IPS-20b (cell line): ENCODE measurements at regions not wholly inside any gene's neighbourhood (a gene's known extent, or its start where the extent isn't known, plus 50 kb on each side); places are given as distances from the start of the nearest gene placed in this dataset.

Experiments used
- H3K27ac ChIP-seq: one replicate; pipeline ENCODE4 v1.5.1; 2013; ENCODE audit warnings: low read length
- H3K27me3 ChIP-seq: 2 replicates; pipeline ENCODE4 v1.6.1; 2013; ENCODE audit warnings: mild to moderate bottlenecking, low read length, inconsistent platforms; ENCODE audit not compliant: insufficient read depth
- H3K36me3 ChIP-seq: 2 replicates; pipeline ENCODE4 v1.6.1; 2013; ENCODE audit warnings: low read depth, mild to moderate bottlenecking, inconsistent platforms, low read length, moderate library complexity; ENCODE audit not compliant: insufficient read depth
- H3K4me1 ChIP-seq: 2 replicates; pipeline ENCODE4 v1.6.1; 2013; ENCODE audit warnings: mild to moderate bottlenecking, control low read depth, inconsistent platforms, low read length, moderate library complexity; ENCODE audit not compliant: insufficient read depth
- H3K4me3 ChIP-seq: 2 replicates; pipeline ENCODE4 v1.5.1; 2013; ENCODE audit warnings: mild to moderate bottlenecking, low read length, inconsistent platforms
- H3K9ac ChIP-seq: 2 replicates; pipeline ENCODE4 v1.6.1; 2013; ENCODE audit warnings: low read depth, mild to moderate bottlenecking, inconsistent platforms, low read length, moderate library complexity
- H3K9me3 ChIP-seq: 2 replicates; pipeline ENCODE4 v1.6.1; 2013; ENCODE audit warnings: mild to moderate bottlenecking, low read depth, low read length, inconsistent platforms; ENCODE audit not compliant: insufficient read depth

DNA sequence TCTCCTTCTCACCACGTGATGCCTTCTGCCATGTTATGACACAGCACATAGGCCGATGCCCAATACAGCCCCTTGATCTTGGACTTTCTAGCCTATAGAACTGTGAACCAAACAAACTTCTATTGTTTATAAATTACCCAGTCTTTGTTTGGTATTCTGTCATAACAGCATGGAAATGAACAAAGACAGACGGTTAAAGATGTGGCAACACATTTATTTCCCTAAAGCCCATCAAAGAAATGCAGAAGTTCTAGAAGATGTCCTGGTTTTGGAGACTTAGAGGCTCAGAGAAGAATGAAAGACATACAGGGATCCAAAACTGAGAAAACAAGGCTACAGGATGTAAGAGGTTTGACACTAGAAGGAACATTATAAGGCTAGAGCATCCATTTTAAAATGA, 600.8 kb upstream of the DAB2 start:
- H3K4me1 ChIP-seq = no peaks in the 10 kb centered on the region
- no peak overlapping the region for H3K27ac ChIP-seq
- H3K9ac ChIP-seq = no peak overlapping the region
- peaks cover 13% of the 10 kb centered on the region for H3K9me3 ChIP-seq
- H3K4me3 ChIP-seq = no peak overlapping the region
- H3K36me3 ChIP-seq = no peaks in the 10 kb centered on the region
- no peaks in the 10 kb centered on the region for H3K27me3 ChIP-seq

DNA sequence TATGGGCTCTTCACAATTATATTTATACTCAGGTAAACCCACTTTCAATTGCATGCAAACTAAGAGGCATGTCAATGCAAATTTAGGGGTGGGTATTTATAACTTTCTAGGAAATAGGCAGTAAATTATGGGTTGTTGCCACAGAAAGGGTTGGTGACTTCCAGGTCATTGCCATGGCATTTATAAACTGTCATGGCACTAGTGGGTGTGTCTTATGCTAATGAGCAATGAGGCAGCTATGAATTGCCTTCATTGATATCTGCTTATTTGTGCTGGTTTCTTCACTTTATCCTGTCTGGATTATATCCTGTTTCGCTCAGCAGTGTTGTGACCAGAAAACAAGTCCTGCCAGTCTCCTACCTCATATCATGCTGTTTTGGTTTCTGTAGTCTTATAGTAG, 597.3 kb upstream of the DAB2 start:
- no peak overlapping the region for H3K27ac ChIP-seq
- H3K9me3 ChIP-seq = peaks cover 13% of the 10 kb centered on the region
- no peaks in the 10 kb centered on the region for H3K4me1 ChIP-seq
- H3K27me3 ChIP-seq = no peaks in the 10 kb centered on the region
- no peaks in the 10 kb centered on the region for H3K36me3 ChIP-seq
- no peak overlapping the region for H3K9ac ChIP-seq
- H3K4me3 ChIP-seq = no peak overlapping the region

DNA sequence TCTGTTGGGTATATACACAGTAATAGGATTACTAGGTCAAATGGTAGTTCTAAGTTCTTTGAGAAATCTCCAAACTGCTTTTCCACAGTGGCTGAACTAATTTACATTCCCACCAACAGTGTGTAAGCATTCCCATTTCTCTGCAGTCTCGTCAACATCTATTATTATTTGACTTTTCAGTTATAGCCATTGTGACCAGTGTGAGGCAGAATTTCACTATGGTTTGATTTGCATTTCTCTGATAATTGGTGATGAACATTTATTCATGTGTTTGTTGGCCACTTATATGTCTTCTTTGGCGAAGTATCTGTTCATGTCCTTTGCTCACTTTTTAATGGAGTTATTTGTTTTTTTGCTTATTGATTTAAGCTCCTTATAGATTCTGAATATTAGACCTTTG, 596.2 kb upstream of the DAB2 start:
- Histone ChIP-seq H3K27ac (no peak overlapping the region), H3K4me3 (no peak overlapping the region), H3K36me3 (no peaks in the 10 kb centered on the region), H3K27me3 (no peaks in the 10 kb centered on the region), H3K4me1 (no peaks in the 10 kb centered on the region), H3K9me3 (peaks cover 13% of the 10 kb centered on the region), H3K9ac (no peak overlapping the region)

GRCh38 chr5:40017918-40018317, 593.1 kb upstream of the DAB2 start:
- no peaks in the 10 kb centered on the region for H3K27me3 ChIP-seq
- peaks cover 10% of the 10 kb centered on the region for H3K9me3 ChIP-seq
- H3K9ac ChIP-seq = no peak overlapping the region
- H3K36me3 ChIP-seq = no peaks in the 10 kb centered on the region
- H3K27ac ChIP-seq = no peak overlapping the region
- H3K4me1 ChIP-seq = no peaks in the 10 kb centered on the region
- no peak overlapping the region for H3K4me3 ChIP-seq

DNA sequence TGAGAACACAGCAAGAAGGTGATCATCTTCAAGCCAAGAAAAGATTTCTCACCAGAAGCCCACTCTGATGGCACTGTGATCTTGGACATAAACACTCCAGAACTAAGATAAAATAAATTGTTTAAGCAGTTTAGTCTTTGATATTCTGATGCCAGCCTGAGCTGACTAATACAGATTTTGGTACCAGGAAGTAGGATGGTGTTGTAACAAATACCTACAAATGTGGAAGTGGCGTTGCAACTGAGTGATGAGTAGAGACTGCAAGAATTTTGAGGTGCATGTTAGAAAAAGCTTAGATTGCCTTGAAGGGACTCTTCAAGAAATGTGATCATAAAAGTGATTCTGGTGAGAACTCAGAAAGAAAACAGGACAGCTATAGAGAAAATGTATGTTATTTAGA, 592.4 kb upstream of the DAB2 start:
- Histone ChIP-seq H3K9ac (no peak overlapping the region), H3K27ac (no peak overlapping the region), H3K9me3 (peaks cover 7% of the 10 kb centered on the region; the same call in 1 of the 2 replicates), H3K36me3 (no peaks in the 10 kb centered on the region), H3K27me3 (no peaks in the 10 kb centered on the region), H3K4me3 (no peak overlapping the region), H3K4me1 (no peaks in the 10 kb centered on the region)

DNA sequence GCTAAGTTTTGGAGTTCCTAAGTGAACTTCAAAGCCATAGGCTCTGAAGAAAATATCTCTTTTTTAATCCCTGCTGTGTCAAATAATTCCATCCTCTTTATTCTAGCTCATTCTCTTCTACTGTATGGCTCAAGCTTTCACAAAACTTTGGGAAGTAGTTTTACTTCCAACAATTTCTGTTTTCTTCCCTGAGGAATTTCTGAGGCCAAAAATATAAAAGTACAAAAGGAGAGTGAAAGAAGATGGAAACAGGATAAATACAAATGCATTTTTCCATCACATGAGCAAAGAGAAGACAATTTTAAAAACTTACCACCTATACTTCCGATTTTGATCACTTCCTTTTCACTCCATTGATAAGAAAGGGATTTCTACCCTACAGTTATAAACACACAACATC, 585.7 kb upstream of the DAB2 start:
- Histone ChIP-seq H3K4me3 (no peak overlapping the region), H3K4me1 (no peaks in the 10 kb centered on the region), H3K27ac (no peak overlapping the region), H3K36me3 (no peaks in the 10 kb centered on the region), H3K27me3 (no peaks in the 10 kb centered on the region), H3K9me3 (peaks cover 7% of the 10 kb centered on the region; the same call in 1 of the 2 replicates), H3K9ac (no peak overlapping the region)

DNA sequence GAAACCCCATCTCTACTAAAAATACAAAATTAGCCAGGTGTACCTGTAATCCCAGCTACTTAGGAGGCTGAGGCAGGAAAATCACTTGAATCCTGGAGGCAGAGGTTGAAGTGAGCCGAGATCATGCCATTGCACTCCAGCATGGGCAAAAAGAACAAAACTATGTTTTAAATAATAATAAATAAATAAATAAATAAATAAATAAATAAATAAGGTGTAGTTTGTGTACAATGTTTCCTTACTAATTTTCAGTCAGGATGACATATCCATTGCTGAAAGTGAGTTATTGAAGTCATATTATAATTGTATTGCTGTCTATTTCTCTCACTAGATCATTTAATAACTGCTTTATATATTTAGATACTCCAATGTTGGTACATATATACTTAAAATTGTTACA, 581.5 kb upstream of the DAB2 start:
- no peak overlapping the region for H3K9ac ChIP-seq
- H3K27me3 ChIP-seq = no peaks in the 10 kb centered on the region
- no peak overlapping the region for H3K4me3 ChIP-seq
- H3K9me3 ChIP-seq = peaks cover 8% of the 10 kb centered on the region; the same call in 1 of the 2 replicates
- H3K36me3 ChIP-seq = no peaks in the 10 kb centered on the region
- H3K4me1 ChIP-seq = no peaks in the 10 kb centered on the region
- no peak overlapping the region for H3K27ac ChIP-seq

GRCh38 chr5:40001796-40002195, 577.0 kb upstream of the DAB2 start:
- Histone ChIP-seq H3K4me3 (no peak overlapping the region), H3K9me3 (0 out of 2 replicates have a peak, but pooled peaks cover 4% of the 10 kb centered on the region), H3K27me3 (no peaks in the 10 kb centered on the region), H3K36me3 (no peaks in the 10 kb centered on the region), H3K27ac (no peak overlapping the region), H3K4me1 (no peaks in the 10 kb centered on the region), H3K9ac (no peak overlapping the region)

GRCh38 chr5:39998518-39998917, 573.7 kb upstream of the DAB2 start:
- no peak overlapping the region for H3K27ac ChIP-seq
- no peaks in the 10 kb centered on the region for H3K4me1 ChIP-seq
- H3K27me3 ChIP-seq = no peaks in the 10 kb centered on the region
- H3K9ac ChIP-seq = no peak overlapping the region
- H3K9me3 ChIP-seq = no peaks in the 10 kb centered on the region
- H3K36me3 ChIP-seq = no peaks in the 10 kb centered on the region
- no peak overlapping the region for H3K4me3 ChIP-seq

DNA sequence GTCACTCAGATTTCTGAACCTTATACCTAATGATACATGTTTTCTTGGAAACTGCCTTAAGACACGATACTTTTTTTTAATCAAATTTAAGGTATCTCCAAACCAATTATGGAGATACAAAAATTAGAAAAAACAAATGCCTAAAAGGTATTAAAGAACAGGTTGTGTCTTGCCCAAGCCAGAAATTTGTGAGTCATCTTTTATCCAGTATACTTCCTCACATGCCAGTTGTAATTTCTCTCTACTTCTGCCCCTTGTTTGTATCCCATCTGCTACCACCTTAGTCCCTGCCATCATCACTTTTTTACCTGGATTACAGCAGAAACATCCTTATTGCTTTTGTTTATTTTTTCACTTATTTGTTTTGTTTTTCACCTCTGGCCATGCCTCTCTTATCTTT, 571.2 kb upstream of the DAB2 start:
- Histone ChIP-seq H3K27ac (no peak overlapping the region), H3K36me3 (no peaks in the 10 kb centered on the region), H3K9me3 (no peaks in the 10 kb centered on the region), H3K27me3 (no peaks in the 10 kb centered on the region), H3K4me3 (no peak overlapping the region), H3K4me1 (no peaks in the 10 kb centered on the region), H3K9ac (no peak overlapping the region)

DNA sequence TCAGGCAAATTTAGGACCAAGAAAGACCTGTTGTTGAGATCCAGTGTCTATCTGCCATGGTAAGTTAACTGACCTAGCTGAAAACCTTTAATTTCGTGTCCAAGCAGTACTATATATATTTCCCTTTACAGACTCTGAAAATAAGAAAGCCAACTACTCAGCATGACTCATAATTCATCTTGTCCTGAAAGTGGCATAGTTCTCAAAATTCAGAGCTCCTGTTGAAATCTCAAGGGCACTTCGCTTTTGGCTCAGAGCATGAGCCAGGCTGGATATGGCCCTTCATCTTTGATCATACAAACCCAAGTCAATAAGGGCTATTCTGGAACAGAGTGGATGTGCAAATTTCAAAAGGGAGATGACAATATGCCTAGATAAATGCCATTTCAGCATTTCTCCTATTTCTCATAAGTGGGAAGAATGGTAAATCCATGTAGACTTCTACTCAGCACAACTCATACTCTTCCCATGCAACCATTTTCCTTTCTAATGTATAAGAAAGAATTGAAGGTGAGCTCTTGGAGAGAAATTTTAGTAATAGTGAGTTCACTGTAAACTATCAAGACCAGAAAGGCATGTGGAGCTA, 567.9 kb upstream of the DAB2 start:
- Histone ChIP-seq H3K36me3 (no peaks in the 10 kb centered on the region), H3K9me3 (no peaks in the 10 kb centered on the region), H3K27ac (no peak overlapping the region), H3K4me3 (no peak overlapping the region), H3K9ac (no peak overlapping the region), H3K4me1 (no peaks in the 10 kb centered on the region), H3K27me3 (no peaks in the 10 kb centered on the region)

DNA sequence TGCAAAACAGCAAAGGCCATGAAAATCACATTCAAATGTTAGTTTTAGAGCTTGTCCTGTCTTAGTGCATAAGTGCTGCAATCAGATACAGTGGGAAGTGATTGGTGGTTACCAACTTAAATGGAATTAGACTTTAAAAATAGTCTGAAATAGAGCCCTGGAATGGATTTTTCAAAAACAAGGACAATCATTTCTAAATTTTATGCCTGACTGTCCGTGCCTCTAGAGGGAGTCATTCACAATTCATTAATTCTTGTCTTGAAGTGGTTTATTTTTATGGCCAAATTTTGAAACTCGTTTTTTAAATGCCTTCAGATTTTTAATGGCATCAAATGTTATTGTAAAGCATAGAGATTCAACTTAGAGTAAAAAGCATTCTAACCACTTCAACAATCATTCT, 561.8 kb upstream of the DAB2 start:
- Histone ChIP-seq H3K9me3 (no peaks in the 10 kb centered on the region), H3K9ac (no peak overlapping the region), H3K4me3 (no peak overlapping the region), H3K4me1 (no peaks in the 10 kb centered on the region), H3K27me3 (no peaks in the 10 kb centered on the region), H3K27ac (no peak overlapping the region), H3K36me3 (no peaks in the 10 kb centered on the region)
